B cell (primary cell): ENCODE measurements at regions not wholly inside any gene's neighbourhood (a gene's known extent, or its start where the extent isn't known, plus 50 kb on each side); places are given as distances from the start of the nearest gene placed in this dataset.
"Not testable (repeated sequence)": the region's sequence is repeated elsewhere in the genome, so short reads cannot be mapped to it uniquely, and the experiment has no call there.

Source experiments
- ATAC-seq: fragments of 200-7000 bp; cut with Tn5 transposase; one replicate; pipeline ENCODE4 v1.10.0; 2021; ENCODE audit warnings: low read depth, mild to moderate bottlenecking, moderate number of reproducible peaks, moderate library complexity
- CTCF ChIA-PET: fragments of 350-600 bp; sonication (Branson Sonifier 250); formaldehyde crosslinking; loops from one replicate; lab custom pipeline; 2021; ENCODE audit warnings: antibody characterized with exemption, inconsistent platforms; lab: Charles Lee
- POLR2A ChIA-PET: fragments of 350-600 bp; sonication (Branson Sonifier 250); formaldehyde crosslinking; loops from one replicate; lab custom pipeline; 2021; ENCODE audit warnings: antibody characterized with exemption; lab: Charles Lee
- DNase-seq: peaks from one replicate; pipeline ENCODE4 v3.0.0; 2013
- H2AFZ ChIP-seq: 2 replicates; pipeline ENCODE4 v1.6.1; 2012; ENCODE audit warnings: mild to moderate bottlenecking, low read depth, low read length; ENCODE audit not compliant: insufficient read depth, poor library complexity, severe bottlenecking
- H3K27ac ChIP-seq, 2 donors: 1 replicate in 1 of 2; 2 replicates in 1 of 2; pipeline ENCODE4 v1.5.1; 2012 to 2013; ENCODE audit warnings: low read length in 2 of 2, mild to moderate bottlenecking in 2 of 2, moderate library complexity in 1 of 2
- H3K27me3 ChIP-seq, 4 experiments: fragments of 200-600 bp in 1 of 4; sonication (generic) in 1 of 4; replicated peaks in 1 of 4; 1 replicate in 2 of 4; 2 replicates in 2 of 4; pipeline versions ENCODE4 v1.6.1 to v1.7.0; 2013 to 2016; ENCODE audit warnings: low read length in 3 of 4, mild to moderate bottlenecking in 2 of 4, mixed read lengths in 1 of 4, moderate library complexity in 1 of 4; ENCODE audit not compliant: insufficient read depth in 4 of 4, control insufficient read depth in 3 of 4; ENCODE audit errors: control extremely low read depth in 1 of 4
- H3K36me3 ChIP-seq, 2 experiments: replicated peaks in 1 of 2; 1 replicate in 1 of 2; 2 replicates in 1 of 2; pipeline versions ENCODE4 v1.6.1 to v1.7.1; 2013; ENCODE audit warnings: low read length in 1 of 2; ENCODE audit not compliant: insufficient read depth in 2 of 2, control insufficient read depth in 1 of 2; ENCODE audit errors: control extremely low read depth in 1 of 2, extremely low read depth in 1 of 2
- H3K4me1 ChIP-seq, 2 donors: fragments of 200-600 bp in 1 of 2; sonication (generic) in 1 of 2; 1 replicate in 1 of 2; 2 replicates in 1 of 2; pipeline versions ENCODE4 v1.5.1 to v1.6.1; 2013 to 2017; ENCODE audit warnings: low read length in 2 of 2; ENCODE audit not compliant: control insufficient read depth in 2 of 2, insufficient read depth in 2 of 2
- H3K4me2 ChIP-seq: replicated peaks from 2 replicates; pipeline ENCODE3; 2012; ENCODE audit warnings: mild to moderate bottlenecking, low read depth, low read length; ENCODE audit not compliant: poor library complexity, severe bottlenecking
- H3K4me3 ChIP-seq, 5 experiments: fragments of 200-600 bp in 1 of 5; sonication (generic) in 1 of 5; 1 replicate in 3 of 5; 2 replicates in 2 of 5; pipeline versions ENCODE4 v1.5.1 to v1.7.0; 2011 to 2016; ENCODE audit warnings: low read length in 4 of 5, mild to moderate bottlenecking in 4 of 5, low read depth in 2 of 5, control low read depth in 1 of 5, moderate library complexity in 1 of 5; ENCODE audit not compliant: insufficient read depth in 1 of 5; ENCODE audit errors: control extremely low read depth in 1 of 5, extremely low read depth in 1 of 5
- H3K79me2 ChIP-seq: fragments of 200-600 bp; sonication (generic); one replicate; pipeline ENCODE4 v1.6.0; 2016; ENCODE audit warnings: low read length; ENCODE audit not compliant: control insufficient read depth, insufficient read depth
- H3K9ac ChIP-seq: fragments of 200-600 bp; sonication (generic); 2 replicates; pipeline ENCODE4 v1.6.1; 2017; ENCODE audit warnings: mild to moderate bottlenecking, low read length, moderate library complexity
- H3K9me3 ChIP-seq, 3 donors: one replicate each; pipeline versions ENCODE4 v1.6.1 to v1.7.1; 2013; ENCODE audit warnings: low read length in 2 of 3; ENCODE audit not compliant: control insufficient read depth in 2 of 3, insufficient read depth in 1 of 3; ENCODE audit errors: control extremely low read depth in 1 of 3
- H4K20me1 ChIP-seq: 2 replicates; pipeline ENCODE4 v1.6.0; 2012; ENCODE audit warnings: mild to moderate bottlenecking, low read length; ENCODE audit not compliant: insufficient read depth, control insufficient read depth, poor library complexity, severe bottlenecking
- H3K27ac Mint-ChIP-seq: one replicate; pipeline ENCODE4 v1.8.0; 2021; ENCODE audit warnings: mixed read lengths
- H3K27me3 Mint-ChIP-seq: one replicate; pipeline ENCODE4 v1.8.0; 2021; ENCODE audit warnings: mixed read lengths
- H3K4me1 Mint-ChIP-seq: one replicate; pipeline ENCODE4 v1.8.0; 2021; ENCODE audit warnings: mixed read lengths
- H3K4me3 Mint-ChIP-seq: one replicate; pipeline ENCODE4 v1.8.0; 2021; ENCODE audit warnings: mixed read lengths
- H3K9me3 Mint-ChIP-seq: one replicate; pipeline ENCODE4 v1.8.0; 2022; ENCODE audit warnings: mixed read lengths; ENCODE audit not compliant: insufficient read depth
- EZH2 ChIP-seq: IDR thresholded peaks from 2 replicates; pipeline ENCODE4 v1.6.1; 2012; ENCODE audit warnings: borderline replicate concordance, low read depth, mild to moderate bottlenecking, moderate library complexity, low read length; ENCODE audit not compliant: insufficient read depth, poor library complexity, severe bottlenecking
- WGBS: methylation state at CpG from one replicate; pipeline ENCODE4 v1.1.5; 2013; ENCODE audit warnings: missing lambda C conversion rate; ENCODE audit not compliant: insufficient coverage; 5-methylcytosine and 5-hydroxymethylcytosine counted together
- intact Hi-C: fragments of 100-400 bp; cut with micrococcal nuclease; formaldehyde crosslinking; loops from one replicate; pipeline ENCODE4 v1.10.0; 2022
- TF ChIP-seq, protein P1 (sequence below): fragments of 200-600 bp; IDR thresholded peaks from one replicate; pipeline ENCODE4 v1.8.0; 2022; ENCODE audit warnings: antibody characterized with exemption, mild to moderate bottlenecking

- not testable (repeated sequence) for H3K27me3 ChIP-seq
These were observed 525.9 kb upstream of the PPP2R3A start for GRCh38 chr3:135439632-135440031.

DNA sequence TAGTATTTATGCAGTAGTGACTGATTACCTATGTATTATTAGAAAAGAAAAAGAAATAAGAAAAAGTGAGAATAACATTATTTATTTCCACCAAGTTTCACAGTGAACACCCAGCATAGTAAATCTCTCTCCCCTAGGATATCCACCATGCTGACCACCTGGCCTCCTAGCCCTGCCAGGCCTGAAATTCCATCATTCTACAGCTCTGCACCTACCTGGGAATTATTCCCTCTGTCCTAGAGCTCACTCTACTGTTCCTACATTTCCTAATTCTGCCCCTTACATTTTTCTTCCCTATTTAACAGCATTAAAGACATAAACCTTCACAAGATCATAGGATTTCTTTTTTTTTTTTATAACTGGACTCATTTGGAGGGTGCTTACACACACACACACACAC lies 525.3 kb upstream of the PPP2R3A start:
- no peaks in the 10 kb centered on the region for H3K9me3 ChIP-seq
- H3K79me2 ChIP-seq: no peaks in the 10 kb centered on the region
- Mint-ChIP-seq H3K27ac (no peak overlapping the region), H3K4me1 (peaks cover 18% of the 10 kb centered on the region), H3K9me3 (no peaks in the 10 kb centered on the region), H3K4me3 (no peak overlapping the region), H3K27me3 (no peaks in the 10 kb centered on the region)
- no peak overlapping the region for H3K27ac ChIP-seq
- no peak for ATAC-seq
- H3K36me3 ChIP-seq: no peaks in the 10 kb centered on the region
- CTCF ChIA-PET: no interaction called here
- no peak overlapping the region for H3K9ac ChIP-seq
- H3K27me3 ChIP-seq: no peaks in the 10 kb centered on the region
- POLR2A ChIA-PET: no interaction called here
- DNase-seq: no peak
- H3K4me2 ChIP-seq: no peak overlapping the region
- H3K4me3 ChIP-seq: no peak overlapping the region
- peaks cover 0 to 17% of the 10 kb centered on the region in 2 donors for H3K4me1 ChIP-seq
- TF ChIP-seq, protein P1, sequence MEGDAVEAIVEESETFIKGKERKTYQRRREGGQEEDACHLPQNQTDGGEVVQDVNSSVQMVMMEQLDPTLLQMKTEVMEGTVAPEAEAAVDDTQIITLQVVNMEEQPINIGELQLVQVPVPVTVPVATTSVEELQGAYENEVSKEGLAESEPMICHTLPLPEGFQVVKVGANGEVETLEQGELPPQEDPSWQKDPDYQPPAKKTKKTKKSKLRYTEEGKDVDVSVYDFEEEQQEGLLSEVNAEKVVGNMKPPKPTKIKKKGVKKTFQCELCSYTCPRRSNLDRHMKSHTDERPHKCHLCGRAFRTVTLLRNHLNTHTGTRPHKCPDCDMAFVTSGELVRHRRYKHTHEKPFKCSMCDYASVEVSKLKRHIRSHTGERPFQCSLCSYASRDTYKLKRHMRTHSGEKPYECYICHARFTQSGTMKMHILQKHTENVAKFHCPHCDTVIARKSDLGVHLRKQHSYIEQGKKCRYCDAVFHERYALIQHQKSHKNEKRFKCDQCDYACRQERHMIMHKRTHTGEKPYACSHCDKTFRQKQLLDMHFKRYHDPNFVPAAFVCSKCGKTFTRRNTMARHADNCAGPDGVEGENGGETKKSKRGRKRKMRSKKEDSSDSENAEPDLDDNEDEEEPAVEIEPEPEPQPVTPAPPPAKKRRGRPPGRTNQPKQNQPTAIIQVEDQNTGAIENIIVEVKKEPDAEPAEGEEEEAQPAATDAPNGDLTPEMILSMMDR: no peak
- no peak for TF ChIP-seq EZH2
- H2AFZ ChIP-seq: no peak overlapping the region
- no peaks in the 10 kb centered on the region for H4K20me1 ChIP-seq
- intact Hi-C loops: no loop called here

More at GRCh38 chr3:135439632-135440031, 525.9 kb upstream of the PPP2R3A start:
- H3K9ac ChIP-seq, POLR2A ChIA-PET, H4K20me1 ChIP-seq, H3K36me3 ChIP-seq, H3K9me3 ChIP-seq, H2AFZ ChIP-seq, H3K27ac ChIP-seq, H3K4me3 Mint-ChIP-seq, ATAC-seq, DNase-seq, H3K9me3 Mint-ChIP-seq, H3K4me3 ChIP-seq, H3K4me2 ChIP-seq, CTCF ChIA-PET, H3K79me2 ChIP-seq, H3K27me3 Mint-ChIP-seq, H3K27ac Mint-ChIP-seq, intact Hi-C loops: not testable (repeated sequence)
- H3K4me1 Mint-ChIP-seq: peaks cover 16% of the 10 kb centered on the region
- WGBS: 89% methylated on average over 4 of the region's 7 CpGs
- H3K4me1 ChIP-seq: peaks cover 0 to 16% of the 10 kb centered on the region in 2 donors
